ENCODE measurements at regions not wholly inside any gene's neighbourhood (a gene's known extent, or its start where the extent isn't known, plus 50 kb on each side); places are given as distances from the start of the nearest gene placed in this dataset.

DNA sequence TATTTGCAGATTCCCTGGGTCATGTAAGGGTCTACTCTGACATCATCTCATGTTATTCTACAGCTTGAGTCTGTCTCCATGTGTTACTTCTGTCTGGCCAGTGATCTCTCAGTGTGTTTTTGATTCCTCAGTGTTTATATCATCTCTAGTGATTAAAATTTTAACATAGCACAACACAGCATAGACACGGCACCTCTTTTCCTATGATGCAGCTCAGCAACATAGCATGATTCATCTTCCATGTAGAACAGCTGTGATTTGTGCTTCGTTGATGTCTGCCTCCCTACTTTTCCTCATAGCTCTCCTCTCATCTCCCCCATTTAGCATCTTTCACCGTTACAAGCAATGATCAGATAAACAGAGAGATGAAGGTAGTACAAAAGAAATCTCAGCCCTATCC, 163.9 kb upstream of the DPT start:
- no peak for TF ChIP-seq POLR2A (IDR thresholded peaks at IDR 0.05; ENCODE audit: low read length)
- TF ChIP-seq GATA1 (IDR thresholded peaks at IDR 0.05; ENCODE audit: low read depth, low read length), result no peak
